Endothelial cell of umbilical vein (primary cell): ENCODE measurements at regions not wholly inside any gene's neighbourhood (a gene's known extent, or its start where the extent isn't known, plus 50 kb on each side); places are given as distances from the start of the nearest gene placed in this dataset.

Experiments
- BruUV-seq: library from RNA; stranded (reverse); fragments of 400-500 nt; replicated peaks from 2 replicates; lab custom pipeline; 2021; lab: Mats Ljungman, UMichigan
- CTCF ChIA-PET: fragments of 300-600, 350-600 bp; sonication (Branson Sonifier 250); formaldehyde crosslinking; loops from one replicate; lab custom pipeline; 2021; ENCODE audit warnings: antibody characterized with exemption, inconsistent platforms; lab: Charles Lee
- POLR2A ChIA-PET: fragments of 300-600, 350-600 bp; sonication (Branson Sonifier 250); formaldehyde crosslinking; loops from one replicate; lab custom pipeline; 2021; ENCODE audit warnings: antibody characterized with exemption, inconsistent platforms; lab: Charles Lee
- DNase-seq: peaks from one replicate; pipeline ENCODE4 v3.0.0-alpha.2; 2011; ENCODE audit warnings: low read depth, low spot score
- FAIRE-seq: peaks from 2 replicates; lab custom pipeline; 2011; peaks lifted over from hg19 to GRCh38; lab: Jason Lieb, UNC
- H2AFZ ChIP-seq: 2 replicates; pipeline ENCODE4 v1.6.0; 2012; ENCODE audit warnings: low read depth, low read length, control low read depth, inconsistent platforms
- H3K27ac ChIP-seq: 2 replicates; pipeline ENCODE4 v1.5.1; 2011; ENCODE audit warnings: low read depth, mild to moderate bottlenecking, control low read depth, low read length, moderate library complexity; ENCODE audit not compliant: insufficient read depth
- H3K27me3 ChIP-seq, 2 experiments: 2 replicates each; pipeline versions ENCODE4 v1.6.0 to v1.6.1; 2011; ENCODE audit warnings: low read length in 2 of 2, mixed read lengths in 1 of 2; ENCODE audit not compliant: control insufficient read depth in 2 of 2, insufficient read depth in 2 of 2
- H3K36me3 ChIP-seq, 2 experiments: 2 replicates in 1 of 2; 3 replicates in 1 of 2; pipeline ENCODE4 v1.5.1; 2011; ENCODE audit warnings: low read length in 2 of 2, mild to moderate bottlenecking in 1 of 2, moderate library complexity in 1 of 2; ENCODE audit not compliant: control insufficient read depth in 2 of 2, insufficient read depth in 2 of 2; ENCODE audit errors: extremely low read depth in 1 of 2
- H3K4me1 ChIP-seq: 3 replicates; pipeline ENCODE4 v1.5.1; 2011; ENCODE audit warnings: mild to moderate bottlenecking, low read length; ENCODE audit not compliant: control insufficient read depth, insufficient read depth; ENCODE audit errors: extremely low read depth
- H3K4me2 ChIP-seq: 2 replicates; pipeline ENCODE4 v1.6.1; 2011; ENCODE audit warnings: low read length, control low read depth, mixed read lengths; ENCODE audit not compliant: insufficient read depth
- H3K4me3 ChIP-seq, 3 experiments: fragments of 200-600 bp in 1 of 3; sonication (generic), shearing (Covaris generic) in 1 of 3; replicated peaks in 1 of 3; 2 replicates each; pipeline ENCODE4 v1.5.1; 2011 to 2016; ENCODE audit warnings: control low read depth in 3 of 3, low read length in 3 of 3, mild to moderate bottlenecking in 2 of 3, inconsistent platforms in 1 of 3, low read depth in 1 of 3, moderate library complexity in 1 of 3; ENCODE audit not compliant: insufficient read depth in 1 of 3
- H3K79me2 ChIP-seq: 2 replicates; pipeline ENCODE4 v1.6.0; 2012; ENCODE audit warnings: low read length, inconsistent platforms; ENCODE audit not compliant: control insufficient read depth, insufficient read depth
- H3K9ac ChIP-seq: replicated peaks from 2 replicates; pipeline ENCODE3; 2011; ENCODE audit warnings: low read length, control low read depth; ENCODE audit not compliant: insufficient read depth; ENCODE audit errors: extremely low read depth
- H3K9me1 ChIP-seq: replicated peaks from 3 replicates; pipeline ENCODE4 v1.6.0; 2011; ENCODE audit warnings: mild to moderate bottlenecking, low read length; ENCODE audit not compliant: control insufficient read depth, insufficient read depth; ENCODE audit errors: extremely low read depth
- H3K9me3 ChIP-seq: replicated peaks from 2 replicates; pipeline ENCODE4 v1.5.1; 2012; ENCODE audit warnings: low read length, inconsistent platforms; ENCODE audit not compliant: control insufficient read depth, insufficient read depth
- H4K20me1 ChIP-seq: replicated peaks from 2 replicates; pipeline ENCODE3; 2011; ENCODE audit warnings: mild to moderate bottlenecking, low read length; ENCODE audit not compliant: control insufficient read depth, insufficient read depth; ENCODE audit errors: extremely low read depth
- EZH2 ChIP-seq: IDR thresholded peaks from 2 replicates; pipeline ENCODE4 v1.6.1; 2012; ENCODE audit warnings: borderline replicate concordance, low read depth, mild to moderate bottlenecking, moderate library complexity, low read length, inconsistent platforms; ENCODE audit not compliant: severe bottlenecking
- FOS ChIP-seq: IDR thresholded peaks from 2 replicates; pipeline ENCODE4 v1.6.1; 2011; ENCODE audit warnings: mild to moderate bottlenecking, low read length, moderate library complexity, borderline replicate concordance; ENCODE audit not compliant: insufficient read depth
- GATA2 ChIP-seq: IDR thresholded peaks from 2 replicates; pipeline ENCODE4 v1.7.0; 2011; ENCODE audit warnings: low read depth, mild to moderate bottlenecking, moderate library complexity, mixed read lengths, low read length; ENCODE audit not compliant: insufficient read length, insufficient read depth
- JUN ChIP-seq: IDR thresholded peaks from 2 replicates; pipeline ENCODE4 v1.6.1; 2011; ENCODE audit warnings: borderline replicate concordance, low read depth; ENCODE audit not compliant: insufficient read length, insufficient read depth
- MYC ChIP-seq: IDR thresholded peaks from one replicate; pipeline ENCODE4 v1.6.1; 2011; ENCODE audit warnings: mild to moderate bottlenecking, low read depth, low read length
- POLR2A ChIP-seq: IDR thresholded peaks from 2 replicates; pipeline ENCODE4 v1.6.1; 2012; ENCODE audit warnings: low read depth, mild to moderate bottlenecking, control low read depth, low read length
- POLR2AphosphoS5 ChIP-seq: IDR thresholded peaks from 2 replicates; pipeline ENCODE4 v1.6.1; 2012; ENCODE audit warnings: low read depth, mild to moderate bottlenecking, control low read depth, low read length, moderate library complexity; ENCODE audit not compliant: insufficient read depth
- dilution Hi-C: fragments of 300-500 bp; cut with MboI; formaldehyde crosslinking; loops from one replicate; pipeline ENCODE4 v1.15.0; 2019; ENCODE audit warnings: low sequenced_read_pairs; ENCODE audit not compliant: extremely low pct_ligation_motif_present
- intact Hi-C: fragments of 100-400 bp; cut with micrococcal nuclease; formaldehyde crosslinking; loops from one replicate; pipeline ENCODE4 v1.10.0; 2022
- TF ChIP-seq, protein P1 (sequence below): IDR thresholded peaks from 2 replicates; pipeline ENCODE4 v1.6.1; 2011; ENCODE audit not compliant: insufficient read depth, insufficient read length
- TF ChIP-seq, protein P2 (sequence below), 2 donors: IDR thresholded peaks; 1 replicate in 1 of 2; 2 replicates in 1 of 2; pipeline ENCODE4 v1.5.1; 2011; ENCODE audit warnings: low read length in 2 of 2, mild to moderate bottlenecking in 2 of 2, moderate library complexity in 2 of 2, control low read depth in 1 of 2, inconsistent platforms in 1 of 2, low read depth in 1 of 2; ENCODE audit not compliant: insufficient read depth in 1 of 2; ENCODE audit errors: extremely low read depth in 1 of 2

DNA sequence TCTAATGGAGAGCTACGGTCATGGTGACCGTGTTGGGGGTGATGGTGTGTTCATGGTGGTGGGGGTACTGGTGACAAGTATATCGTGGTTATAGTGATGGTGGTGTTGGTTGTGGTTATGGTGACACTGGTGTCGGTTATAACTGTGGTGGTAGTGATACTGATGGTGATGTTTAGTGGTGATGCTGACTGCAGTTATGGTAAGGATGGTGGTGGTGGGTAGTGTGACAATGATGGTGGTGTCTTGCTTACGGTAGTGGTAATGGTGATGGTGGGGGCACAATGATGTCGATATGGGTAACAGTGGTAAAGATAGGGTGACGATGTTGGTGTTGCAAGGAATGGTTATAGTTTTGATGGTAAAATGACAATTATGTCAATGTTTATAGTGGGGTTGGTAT, 98.9 kb upstream of the SLC2A1 start:
- H3K36me3 ChIP-seq, result no peaks in the 10 kb centered on the region
- no peaks in the 10 kb centered on the region for H3K9me1 ChIP-seq
- no peaks in the 10 kb centered on the region for H3K4me1 ChIP-seq
- H3K4me3 ChIP-seq, result no peak overlapping the region
- no peaks in the 10 kb centered on the region for H3K9me3 ChIP-seq
- H3K79me2 ChIP-seq, result no peaks in the 10 kb centered on the region
- no peak for FAIRE-seq
- intact Hi-C loops, result no loop called here
- H3K27me3 ChIP-seq, result peaks cover 3 to 17% of the 10 kb centered on the region in 2 experiments
- no peak overlapping the region for H2AFZ ChIP-seq
- no peak for DNase-seq
- no peak overlapping the region for H3K27ac ChIP-seq
- no peaks in the 10 kb centered on the region for H4K20me1 ChIP-seq
- TF ChIP-seq, protein P1, sequence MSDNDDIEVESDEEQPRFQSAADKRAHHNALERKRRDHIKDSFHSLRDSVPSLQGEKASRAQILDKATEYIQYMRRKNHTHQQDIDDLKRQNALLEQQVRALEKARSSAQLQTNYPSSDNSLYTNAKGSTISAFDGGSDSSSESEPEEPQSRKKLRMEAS, result no peak
- TF ChIP-seq EZH2, result no peak
- TF ChIP-seq POLR2AphosphoS5, result no peak
- no peak for TF ChIP-seq MYC
- TF ChIP-seq, protein P2, sequence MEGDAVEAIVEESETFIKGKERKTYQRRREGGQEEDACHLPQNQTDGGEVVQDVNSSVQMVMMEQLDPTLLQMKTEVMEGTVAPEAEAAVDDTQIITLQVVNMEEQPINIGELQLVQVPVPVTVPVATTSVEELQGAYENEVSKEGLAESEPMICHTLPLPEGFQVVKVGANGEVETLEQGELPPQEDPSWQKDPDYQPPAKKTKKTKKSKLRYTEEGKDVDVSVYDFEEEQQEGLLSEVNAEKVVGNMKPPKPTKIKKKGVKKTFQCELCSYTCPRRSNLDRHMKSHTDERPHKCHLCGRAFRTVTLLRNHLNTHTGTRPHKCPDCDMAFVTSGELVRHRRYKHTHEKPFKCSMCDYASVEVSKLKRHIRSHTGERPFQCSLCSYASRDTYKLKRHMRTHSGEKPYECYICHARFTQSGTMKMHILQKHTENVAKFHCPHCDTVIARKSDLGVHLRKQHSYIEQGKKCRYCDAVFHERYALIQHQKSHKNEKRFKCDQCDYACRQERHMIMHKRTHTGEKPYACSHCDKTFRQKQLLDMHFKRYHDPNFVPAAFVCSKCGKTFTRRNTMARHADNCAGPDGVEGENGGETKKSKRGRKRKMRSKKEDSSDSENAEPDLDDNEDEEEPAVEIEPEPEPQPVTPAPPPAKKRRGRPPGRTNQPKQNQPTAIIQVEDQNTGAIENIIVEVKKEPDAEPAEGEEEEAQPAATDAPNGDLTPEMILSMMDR (IDR thresholded peaks at IDR 0.05; ENCODE audit: extremely low read depth in 1 of 2, insufficient read depth in 1 of 2, low read depth in 1 of 2, low read length in 2 of 2), result no peak
- no peak for TF ChIP-seq POLR2A
- TF ChIP-seq GATA2, result no peak
- TF ChIP-seq JUN, result no peak
- TF ChIP-seq FOS, result no peak
- dilution Hi-C loops, result loop anchor here (25.0 kb wide), 1 partner anchor 145 kb away; no protein-coding TSS in a partner anchor
- ChIA-PET POLR2A (no interaction called here), CTCF (interaction anchor here (2.1 kb wide), 1 partner anchor 16 kb away, joined by 21 read pairs; no protein-coding TSS in a partner anchor)
- H3K4me2 ChIP-seq, result no peak overlapping the region
- BruUV-seq, result no TSS peak
- H3K9ac ChIP-seq, result no peak overlapping the region
